BLaER1 treated with 17β-estradiol and CSF1 and Interleukin-3, amounts not matched to agents 10 nM and 100 nM (cell line): ENCODE measurements at regions not wholly inside any gene's neighbourhood (a gene's known extent, or its start where the extent isn't known, plus 50 kb on each side); places are given as distances from the start of the nearest gene placed in this dataset.

Source experiments
- H3K27ac ChIP-seq, 11 experiments: shearing (Covaris generic); formaldehyde crosslinking; 2 replicates each; pipeline ENCODE4 v1.8.1; 2022
- H3K27me3 ChIP-seq, 11 experiments: shearing (Covaris generic); formaldehyde crosslinking; 2 replicates each; pipeline ENCODE4 v1.8.1; 2022
- H3K36me3 ChIP-seq, 11 experiments: shearing (Covaris generic); formaldehyde crosslinking; 2 replicates each; pipeline ENCODE4 v1.8.1; 2022
- H3K4me1 ChIP-seq, 10 experiments: shearing (Covaris generic); formaldehyde crosslinking; 2 replicates each; pipeline ENCODE4 v1.8.1; 2022
- H3K4me2 ChIP-seq, 11 experiments: shearing (Covaris generic); formaldehyde crosslinking; 2 replicates each; pipeline ENCODE4 v1.8.1; 2022
- H3K4me3 ChIP-seq, 10 experiments: shearing (Covaris generic); formaldehyde crosslinking; 2 replicates each; pipeline ENCODE4 v1.8.1; 2022
- H3K9ac ChIP-seq, 11 experiments: shearing (Covaris generic); formaldehyde crosslinking; 2 replicates each; pipeline ENCODE4 v1.8.1; 2022
- H3K9me3 ChIP-seq, 11 experiments: shearing (Covaris generic); formaldehyde crosslinking; replicated peaks in 1 of 11; 2 replicates each; pipeline ENCODE4 v1.8.1; 2022
- H4K20me1 ChIP-seq, 11 experiments: shearing (Covaris generic); formaldehyde crosslinking; 2 replicates each; pipeline ENCODE4 v1.8.1; 2022
- Cebpa-rat ChIP-seq, 11 experiments: shearing (Covaris generic); IDR thresholded peaks; 2 replicates each; pipeline ENCODE4 v1.8.1; 2022

DNA sequence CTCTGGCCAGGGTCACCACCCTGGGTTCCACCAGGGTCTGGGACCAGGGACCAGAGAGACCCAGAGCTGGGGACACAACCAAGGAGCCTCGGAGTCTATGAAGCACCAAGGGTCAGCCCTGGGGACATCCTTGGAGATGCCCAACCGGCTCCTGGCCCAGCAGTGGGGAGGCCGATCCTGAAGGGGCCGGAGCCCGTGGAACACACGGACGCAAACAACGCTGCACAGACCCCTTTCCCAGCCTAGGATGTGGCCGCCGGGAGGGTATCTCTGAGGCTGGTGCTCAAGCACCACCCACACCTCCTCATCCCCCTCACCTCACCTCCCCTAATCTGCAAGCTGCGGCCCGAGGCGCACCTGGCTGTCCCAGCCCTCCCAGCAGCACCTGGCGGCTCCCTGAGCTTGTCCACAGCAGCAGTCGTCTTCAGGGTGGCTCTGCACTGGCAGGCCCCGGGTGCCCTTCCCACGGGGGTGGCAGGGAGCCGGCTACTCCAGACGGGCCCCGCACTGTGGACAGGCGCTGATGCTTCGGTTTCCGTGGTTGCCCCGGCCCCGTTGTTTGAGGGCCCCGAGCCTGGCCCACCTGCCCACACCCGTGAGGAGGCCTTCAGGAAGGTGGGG lies 146.8 kb upstream of the C14orf180 start:
- Histone ChIP-seq H3K4me1 (peaks cover 18 to 67% (median 55%) of the 10 kb centered on the region in 10 experiments), H4K20me1 (peaks cover 0 to 8% (median 0%) of the 10 kb centered on the region in 11 experiments; a peak in 1 of 22 replicates), H3K4me3 (no peak overlapping the region), H3K9me3 (no peaks in the 10 kb centered on the region), H3K36me3 (no peaks in the 10 kb centered on the region), H3K27me3 (no peaks in the 10 kb centered on the region), H3K4me2 (peak overlapping the region in 1 of 11 experiments; percentile 23; a peak in 2 of 22 replicates), H3K27ac (no peak overlapping the region), H3K9ac (no peak overlapping the region)
- TF ChIP-seq Cebpa-rat (IDR thresholded peaks at IDR 0.05), result no peak

GRCh38 chr14:104433401-104434213 lies 146.0 kb upstream of the C14orf180 start:
- no peak for TF ChIP-seq Cebpa-rat (IDR thresholded peaks at IDR 0.05)
- Histone ChIP-seq H3K4me1 (peaks cover 18 to 64% (median 52%) of the 10 kb centered on the region in 10 experiments), H4K20me1 (peaks cover 0 to 8% (median 0%) of the 10 kb centered on the region in 11 experiments; a peak in 1 of 22 replicates), H3K4me3 (no peak overlapping the region), H3K36me3 (no peaks in the 10 kb centered on the region), H3K9me3 (no peaks in the 10 kb centered on the region), H3K27ac (peak overlapping the region in 1 of 11 experiments; percentile 4; a peak in 1 of 22 replicates), H3K4me2 (peak overlapping the region in 6 of 11 experiments; percentile 5 to 91 (median 86); a peak in 8 of 22 replicates), H3K9ac (0 out of 22 replicates have a peak overlapping the region, but pooled peaks of 1 of the 11 experiments have one; percentile 3), H3K27me3 (no peaks in the 10 kb centered on the region)

DNA sequence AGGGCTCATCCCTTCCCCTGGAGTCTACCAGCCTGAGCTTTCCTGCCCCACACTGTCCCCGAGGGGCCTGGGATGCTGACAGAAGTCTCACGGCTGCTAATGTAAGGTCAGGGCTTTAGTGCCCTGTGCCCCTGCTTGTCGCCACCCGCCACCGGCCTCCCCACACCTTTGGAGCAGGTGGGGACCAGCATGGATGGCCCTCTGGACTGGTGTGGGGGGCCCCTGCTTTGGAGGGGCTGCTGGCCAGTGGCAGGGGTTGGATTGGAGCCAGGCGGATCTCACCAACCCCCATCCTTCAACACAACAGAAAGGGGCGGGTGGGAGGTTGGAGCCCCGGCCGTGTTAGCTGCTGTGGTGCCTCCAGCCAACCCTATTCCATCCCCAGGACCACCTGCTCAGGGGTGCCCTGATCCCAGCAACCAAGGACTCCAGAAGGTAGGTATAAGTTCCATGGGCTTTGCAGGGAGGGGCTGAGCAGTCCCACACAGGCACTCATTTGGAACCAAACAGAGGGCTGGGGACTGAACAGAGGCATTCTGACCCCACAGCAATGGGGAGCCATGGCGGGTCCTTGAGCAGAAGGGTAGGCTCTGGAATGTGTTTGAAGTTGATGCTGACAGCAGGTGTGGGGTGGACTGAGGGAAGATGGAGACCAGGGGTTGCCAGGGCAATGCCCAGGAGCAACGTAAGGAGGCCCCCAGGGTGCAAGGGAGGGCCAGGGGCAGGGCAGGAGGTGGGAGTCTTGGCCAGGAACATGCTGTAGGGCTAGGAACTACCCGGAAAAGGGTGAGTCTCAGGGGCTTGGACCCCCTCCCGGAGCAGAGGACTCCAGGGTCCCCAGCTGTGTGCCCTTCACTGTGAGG lies 145.1 kb upstream of the C14orf180 start:
- TF ChIP-seq Cebpa-rat (IDR thresholded peaks at IDR 0.05), result no peak
- Histone ChIP-seq H3K4me3 (no peak overlapping the region), H3K36me3 (no peaks in the 10 kb centered on the region), H3K4me2 (peak overlapping the region in 8 of 11 experiments; percentile 74 to 96 (median 89); a peak in 12 of 22 replicates), H3K9me3 (no peaks in the 10 kb centered on the region), H3K27ac (peak overlapping the region in 1 of 11 experiments; percentile 4; a peak in 1 of 22 replicates), H4K20me1 (peaks cover 0 to 8% (median 0%) of the 10 kb centered on the region in 11 experiments; a peak in 1 of 22 replicates), H3K27me3 (no peaks in the 10 kb centered on the region), H3K9ac (0 out of 22 replicates have a peak overlapping the region, but pooled peaks of 1 of the 11 experiments have one; percentile 3), H3K4me1 (peaks cover 18 to 56% (median 43%) of the 10 kb centered on the region in 10 experiments)

GRCh38 chr14:104435147-104436046 lies 144.2 kb upstream of the C14orf180 start:
- Histone ChIP-seq H3K9ac (peak overlapping the region; percentile 42 to 73 (median 64); a peak in 13 of 22 replicates), H3K4me3 (peak overlapping the region in 5 of 10 experiments; percentile 33 to 60 (median 45); a peak in 8 of 20 replicates), H3K4me1 (peaks cover 18 to 54% (median 41%) of the 10 kb centered on the region in 10 experiments), H4K20me1 (peaks cover 0 to 8% (median 0%) of the 10 kb centered on the region in 11 experiments; a peak in 1 of 22 replicates), H3K4me2 (peak overlapping the region; percentile 74 to 96 (median 87)), H3K27ac (peak overlapping the region in 8 of 11 experiments; percentile 51 to 79 (median 64); a peak in 14 of 22 replicates), H3K9me3 (no peaks in the 10 kb centered on the region), H3K36me3 (no peaks in the 10 kb centered on the region), H3K27me3 (no peaks in the 10 kb centered on the region)
- no peak for TF ChIP-seq Cebpa-rat (IDR thresholded peaks at IDR 0.05)

DNA sequence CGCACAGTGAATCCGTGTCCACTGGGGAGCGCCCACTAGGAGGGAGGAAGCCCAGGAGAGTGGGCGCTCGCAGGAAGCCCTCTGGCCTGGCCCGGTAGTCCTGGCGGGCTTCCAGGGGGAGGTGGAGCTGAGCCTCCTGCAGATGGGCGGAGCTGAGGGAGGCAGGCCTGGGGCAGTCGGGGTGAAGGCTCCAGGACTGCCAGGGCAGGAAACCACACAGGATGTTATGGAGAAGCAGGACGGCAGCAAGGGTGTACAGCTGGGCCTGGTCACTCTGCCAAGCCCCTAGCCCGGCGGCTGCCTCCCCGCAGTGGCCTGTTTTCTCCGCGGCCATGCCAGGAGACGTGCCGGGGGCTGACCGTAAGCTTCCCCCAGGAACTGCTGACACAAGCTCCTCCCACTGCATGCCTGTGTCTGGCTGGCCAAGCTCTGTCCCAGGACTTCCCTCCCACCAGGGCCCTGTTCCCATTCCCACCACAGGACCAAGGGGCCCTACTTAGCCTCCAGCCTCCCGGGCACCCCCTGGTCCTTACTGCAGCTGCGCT lies 143.4 kb upstream of the C14orf180 start:
- no peaks in the 10 kb centered on the region for H3K27me3 ChIP-seq
- H3K4me2 ChIP-seq, result peak overlapping the region; percentile 74 to 96 (median 87)
- TF ChIP-seq Cebpa-rat (IDR thresholded peaks at IDR 0.05), result no peak
- peak overlapping the region; percentile 42 to 73 (median 64); a peak in 19 of 22 replicates for H3K9ac ChIP-seq
- no peaks in the 10 kb centered on the region for H3K36me3 ChIP-seq
- peak overlapping the region in 6 of 10 experiments; percentile 33 to 60 (median 42); a peak in 14 of 20 replicates for H3K4me3 ChIP-seq
- H3K4me1 ChIP-seq, result peaks cover 18 to 54% (median 41%) of the 10 kb centered on the region in 10 experiments
- peak overlapping the region; percentile 17 to 79 (median 62); a peak in 18 of 22 replicates for H3K27ac ChIP-seq
- H3K9me3 ChIP-seq, result no peaks in the 10 kb centered on the region
- peaks cover 0 to 8% (median 0%) of the 10 kb centered on the region in 11 experiments; a peak in 1 of 22 replicates for H4K20me1 ChIP-seq

- H3K4me3 ChIP-seq, result no peak overlapping the region; a peak in 1 of 20 replicates
- no peaks in the 10 kb centered on the region for H3K9me3 ChIP-seq
- H4K20me1 ChIP-seq, result peaks cover 0 to 8% (median 0%) of the 10 kb centered on the region in 11 experiments; a peak in 1 of 22 replicates
- H3K4me2 ChIP-seq, result peak overlapping the region; percentile 74 to 96 (median 87)
- no peaks in the 10 kb centered on the region for H3K27me3 ChIP-seq
- H3K9ac ChIP-seq, result peak overlapping the region; percentile 5 to 73 (median 64); a peak in 13 of 22 replicates
- peaks cover 18 to 53% (median 39%) of the 10 kb centered on the region in 10 experiments for H3K4me1 ChIP-seq
- no peaks in the 10 kb centered on the region for H3K36me3 ChIP-seq
- peak overlapping the region in 10 of 11 experiments; percentile 22 to 79 (median 62); a peak in 16 of 22 replicates for H3K27ac ChIP-seq
- no peak for TF ChIP-seq Cebpa-rat (IDR thresholded peaks at IDR 0.05)
These were observed 142.5 kb upstream of the C14orf180 start for GRCh38 chr14:104436741-104437701.
